Progenitor cell of endocrine pancreas (in vitro differentiated cells): ENCODE measurements at regions not wholly inside any gene's neighbourhood (a gene's known extent, or its start where the extent isn't known, plus 50 kb on each side); places are given as distances from the start of the nearest gene placed in this dataset.

Source experiments
- DNase-seq: peaks from one replicate; pipeline ENCODE4 v3.0.0; 2021; ENCODE audit warnings: low spot score; ENCODE audit not compliant: unreplicated experiment
- H3K27ac Mint-ChIP-seq: 2 replicates; pipeline ENCODE4 v1.8.0; 2021; ENCODE audit warnings: mild to moderate bottlenecking, moderate library complexity, mixed read lengths
- H3K27me3 Mint-ChIP-seq: 2 replicates; pipeline ENCODE4 v1.8.0; 2021; ENCODE audit warnings: mixed read lengths
- H3K36me3 Mint-ChIP-seq: 2 replicates; pipeline ENCODE4 v1.8.0; 2022; ENCODE audit warnings: mixed read lengths; ENCODE audit not compliant: insufficient read depth
- H3K4me1 Mint-ChIP-seq: 2 replicates; pipeline ENCODE4 v1.8.0; 2021; ENCODE audit warnings: low read depth, mixed read lengths
- H3K4me3 Mint-ChIP-seq: 2 replicates; pipeline ENCODE4 v1.8.0; 2021; ENCODE audit warnings: low read depth, mild to moderate bottlenecking, moderate library complexity, mixed read lengths
- H3K9me3 Mint-ChIP-seq: 2 replicates; pipeline ENCODE4 v1.8.0; 2021; ENCODE audit warnings: low read depth, mixed read lengths
- TF ChIP-seq, protein P1 (sequence below): fragments of 200-600 bp; sonication (generic); IDR thresholded peaks from one replicate; pipeline ENCODE4 v1.5.0; 2021; ENCODE audit warnings: antibody characterized with exemption, mild to moderate bottlenecking; ENCODE audit not compliant: unreplicated experiment

DNA sequence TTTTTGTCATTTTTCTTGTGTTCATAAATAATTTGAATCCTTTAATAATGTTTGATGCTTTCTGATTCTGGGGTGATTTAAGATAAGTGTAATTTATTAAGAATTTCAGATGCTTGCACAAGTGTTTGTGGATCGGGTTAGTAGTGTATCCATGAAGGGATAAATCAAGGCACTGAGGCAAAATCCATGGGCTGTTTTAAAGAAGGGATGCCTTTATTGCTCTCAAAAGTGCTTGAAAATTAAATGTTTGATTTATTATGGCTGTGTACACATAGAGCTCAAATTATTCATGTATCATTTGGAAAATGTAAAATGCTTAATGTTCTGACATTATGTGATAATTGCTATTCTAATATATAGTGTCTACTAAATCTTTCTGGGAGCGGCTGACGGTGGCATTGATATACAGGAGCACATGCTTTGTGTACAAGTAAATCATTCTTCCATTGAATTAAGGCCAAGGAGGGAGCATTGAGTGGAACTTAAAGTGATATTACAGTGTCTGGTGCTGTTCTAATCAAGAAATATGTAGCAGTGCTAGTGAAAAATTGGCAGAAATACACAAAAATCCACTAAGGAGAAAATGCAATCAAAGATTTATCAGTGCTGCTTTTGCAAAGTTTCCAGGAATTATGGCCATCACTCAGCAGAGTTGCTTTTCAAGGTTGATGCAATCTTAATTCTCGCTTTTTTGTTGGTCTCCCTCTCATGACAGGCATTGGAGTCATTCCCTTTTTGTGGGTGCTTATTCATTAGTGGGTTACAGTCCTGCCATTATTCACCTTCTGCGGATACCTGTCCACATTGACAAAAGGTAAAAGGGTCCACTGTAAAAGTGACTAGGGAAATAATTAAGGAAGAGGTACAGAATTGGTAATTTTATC is 181.6 kb downstream of the MFSD1 start:
- Mint-ChIP-seq H3K4me1 (peaks cover 2% of the 10 kb centered on the region), H3K27ac (no peak overlapping the region), H3K4me3 (no peak overlapping the region), H3K36me3 (no peaks in the 10 kb centered on the region), H3K9me3 (peaks cover 10% of the 10 kb centered on the region), H3K27me3 (no peaks in the 10 kb centered on the region)
- no peak for DNase-seq
- TF ChIP-seq, protein P1, sequence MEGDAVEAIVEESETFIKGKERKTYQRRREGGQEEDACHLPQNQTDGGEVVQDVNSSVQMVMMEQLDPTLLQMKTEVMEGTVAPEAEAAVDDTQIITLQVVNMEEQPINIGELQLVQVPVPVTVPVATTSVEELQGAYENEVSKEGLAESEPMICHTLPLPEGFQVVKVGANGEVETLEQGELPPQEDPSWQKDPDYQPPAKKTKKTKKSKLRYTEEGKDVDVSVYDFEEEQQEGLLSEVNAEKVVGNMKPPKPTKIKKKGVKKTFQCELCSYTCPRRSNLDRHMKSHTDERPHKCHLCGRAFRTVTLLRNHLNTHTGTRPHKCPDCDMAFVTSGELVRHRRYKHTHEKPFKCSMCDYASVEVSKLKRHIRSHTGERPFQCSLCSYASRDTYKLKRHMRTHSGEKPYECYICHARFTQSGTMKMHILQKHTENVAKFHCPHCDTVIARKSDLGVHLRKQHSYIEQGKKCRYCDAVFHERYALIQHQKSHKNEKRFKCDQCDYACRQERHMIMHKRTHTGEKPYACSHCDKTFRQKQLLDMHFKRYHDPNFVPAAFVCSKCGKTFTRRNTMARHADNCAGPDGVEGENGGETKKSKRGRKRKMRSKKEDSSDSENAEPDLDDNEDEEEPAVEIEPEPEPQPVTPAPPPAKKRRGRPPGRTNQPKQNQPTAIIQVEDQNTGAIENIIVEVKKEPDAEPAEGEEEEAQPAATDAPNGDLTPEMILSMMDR: no peak

- H3K4me3 Mint-ChIP-seq: no peak overlapping the region
- no peak overlapping the region for H3K27ac Mint-ChIP-seq
- no peaks in the 10 kb centered on the region for H3K36me3 Mint-ChIP-seq
- DNase-seq: peak; percentile 10
- TF ChIP-seq, protein P1: no peak
- peaks cover 3% of the 10 kb centered on the region for H3K27me3 Mint-ChIP-seq
- no peaks in the 10 kb centered on the region for H3K4me1 Mint-ChIP-seq
- H3K9me3 Mint-ChIP-seq: peaks cover 3% of the 10 kb centered on the region
Observed at GRCh38 chr3:158991146-158991705, 189.4 kb downstream of the MFSD1 start.

GRCh38 chr3:158992463-158992862 is 190.6 kb downstream of the MFSD1 start:
- Mint-ChIP-seq H3K27ac (no peak overlapping the region), H3K4me1 (no peaks in the 10 kb centered on the region), H3K9me3 (peaks cover under 1% of the 10 kb centered on the region), H3K27me3 (peaks cover 3% of the 10 kb centered on the region), H3K36me3 (no peaks in the 10 kb centered on the region), H3K4me3 (no peak overlapping the region)
- TF ChIP-seq, protein P1: no peak
- DNase-seq: no peak

DNA sequence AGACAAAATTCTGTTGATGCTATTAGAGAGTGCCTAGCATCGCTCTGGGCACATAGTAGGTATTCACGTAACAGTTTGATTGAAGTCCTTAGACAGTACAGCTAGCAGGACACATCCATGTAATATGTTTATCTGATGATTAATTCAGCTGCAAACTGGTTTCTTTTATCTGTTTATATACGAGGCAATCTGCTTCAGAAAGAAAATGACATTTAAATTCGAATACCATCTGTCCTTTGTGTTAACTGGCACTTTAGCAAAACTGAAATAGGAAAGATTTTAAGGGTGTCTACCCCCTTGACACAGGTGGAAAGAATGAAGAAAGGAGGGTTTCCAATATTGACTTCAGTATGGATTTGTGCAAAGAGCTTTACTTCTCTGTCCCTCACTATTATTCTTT is 192.5 kb downstream of the MFSD1 start:
- TF ChIP-seq, protein P1: no peak
- Mint-ChIP-seq H3K27me3 (peaks cover 3% of the 10 kb centered on the region), H3K4me3 (no peak overlapping the region), H3K27ac (no peak overlapping the region), H3K36me3 (no peaks in the 10 kb centered on the region), H3K9me3 (no peaks in the 10 kb centered on the region), H3K4me1 (no peaks in the 10 kb centered on the region)
- DNase-seq: no peak

- Mint-ChIP-seq H3K4me1 (peaks cover 4% of the 10 kb centered on the region), H3K9me3 (no peaks in the 10 kb centered on the region), H3K27me3 (no peaks in the 10 kb centered on the region)
Observed at GRCh38 chr3:159001711-159002110, 199.9 kb downstream of the MFSD1 start.

More at GRCh38 chr3:159001711-159002110, 199.9 kb downstream of the MFSD1 start:
- TF ChIP-seq, protein P1: no peak
- no peaks in the 10 kb centered on the region for H3K36me3 Mint-ChIP-seq
- H3K27ac Mint-ChIP-seq: no peak overlapping the region
- no peak for DNase-seq
- no peak overlapping the region for H3K4me3 Mint-ChIP-seq
